Transverse colon (tissue), 4 donors: ENCODE measurements at regions not wholly inside any gene's neighbourhood (a gene's known extent, or its start where the extent isn't known, plus 50 kb on each side); places are given as distances from the start of the nearest gene placed in this dataset.

Experiments used
- CTCF ChIP-seq, 5 experiments: fragments of 200-600 bp in 3 of 5; fragments of 450-650 bp in 2 of 5; sonication (generic) in 3 of 5; IDR thresholded peaks; 1 replicate in 2 of 5; 2 replicates in 3 of 5; pipeline ENCODE4 v1.5.1; 2016 to 2017; ENCODE audit warnings: antibody characterized with exemption in 5 of 5, inconsistent platforms in 3 of 5, mild to moderate bottlenecking in 2 of 5, moderate library complexity in 1 of 5
- EP300 ChIP-seq: sonication (generic); formaldehyde crosslinking; IDR thresholded peaks from one replicate; pipeline ENCODE4 v1.6.1; 2017; ENCODE audit warnings: antibody characterized with exemption, low read depth
- POLR2A ChIP-seq: fragments of 450-650 bp; IDR thresholded peaks from one replicate; pipeline ENCODE4 v1.6.1; 2016; ENCODE audit warnings: antibody characterized with exemption, mild to moderate bottlenecking, moderate library complexity
- POLR2AphosphoS5 ChIP-seq, 3 donors: sonication (generic); formaldehyde crosslinking; IDR thresholded peaks; one replicate each; pipeline ENCODE4 v1.6.1; 2016; ENCODE audit warnings: antibody characterized with exemption in 3 of 3

- TF ChIP-seq POLR2A (no peak), CTCF (IDR thresholded peaks at IDR 0.05) (no peak), EP300 (no peak), POLR2AphosphoS5 (IDR thresholded peaks at IDR 0.05) (no peak)
Observed at GRCh38 chr5:2427983-2428382, 323.5 kb downstream of the IRX2 start.
